HL-60 (cell line): ENCODE measurements at regions not wholly inside any gene's neighbourhood (a gene's known extent, or its start where the extent isn't known, plus 50 kb on each side); places are given as distances from the start of the nearest gene placed in this dataset.
"Not testable (repeated sequence)": the region's sequence is repeated elsewhere in the genome, so short reads cannot be mapped to it uniquely, and the experiment has no call there.

Source experiments
- DNase-seq, 2 experiments: peaks; one replicate each; pipeline ENCODE4 v3.0.0-alpha.2; 2010 to 2020; ENCODE audit warnings: low read depth in 1 of 2, low spot score in 1 of 2
- H3K27ac ChIP-seq: fragments of 250-450 bp; sonication (Bioruptor Pico); replicated peaks from 2 replicates; pipeline ENCODE4 v1.5.1; 2020; ENCODE audit warnings: mild to moderate bottlenecking, moderate library complexity
- H3K27me3 ChIP-seq: fragments of 250-450 bp; sonication (Bioruptor Pico); 2 replicates; pipeline ENCODE4 v1.5.1; 2021; ENCODE audit warnings: mild to moderate bottlenecking, moderate library complexity; ENCODE audit not compliant: insufficient read depth, poor library complexity, severe bottlenecking
- H3K4me3 ChIP-seq: replicated peaks from 2 replicates; pipeline ENCODE4 v1.5.1; 2011; ENCODE audit warnings: mild to moderate bottlenecking, control low read depth, low read length; ENCODE audit not compliant: insufficient read depth
- CTCF ChIP-seq: IDR thresholded peaks from one replicate; pipeline ENCODE4 v1.5.1; 2011; ENCODE audit warnings: low read length, control low read depth, inconsistent platforms; ENCODE audit not compliant: insufficient read depth
- GABPA ChIP-seq: IDR thresholded peaks from 2 replicates; pipeline ENCODE4 v1.6.1; 2012; ENCODE audit warnings: low read depth
- POLR2AphosphoS5 ChIP-seq: IDR thresholded peaks from 2 replicates; pipeline ENCODE4 v1.6.1; 2012; ENCODE audit warnings: low read depth
- SPI1 ChIP-seq: IDR thresholded peaks from 2 replicates; pipeline ENCODE4 v1.6.1; 2012; ENCODE audit warnings: low read depth, mild to moderate bottlenecking, borderline replicate concordance
- TF ChIP-seq, protein P1 (sequence below): IDR thresholded peaks from 2 replicates; pipeline ENCODE4 v1.6.1; 2012; ENCODE audit warnings: low read depth; ENCODE audit not compliant: insufficient replicate concordance

DNA sequence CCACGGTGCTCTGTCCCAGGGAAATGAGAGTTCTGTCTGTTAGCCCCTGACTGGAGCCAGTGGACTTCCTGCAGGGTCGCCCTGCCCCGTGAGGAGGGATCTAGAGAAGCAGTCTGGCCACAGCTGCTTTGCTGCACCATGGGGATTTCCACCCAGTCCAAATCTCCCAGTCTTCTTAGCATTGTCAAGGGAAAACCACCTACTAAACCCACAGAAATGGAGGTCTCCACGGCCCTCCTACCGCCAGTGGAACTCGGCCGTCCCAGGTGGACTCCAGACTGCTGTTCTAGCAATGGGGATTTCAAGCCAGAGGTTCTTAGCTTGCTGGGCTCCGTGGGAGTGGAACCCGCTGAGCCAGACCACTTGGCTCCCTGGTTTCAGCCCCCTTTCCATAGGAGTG is 133.3 kb upstream of the PCDH7 start:
- H3K27me3 ChIP-seq: no peaks in the 10 kb centered on the region
- TF ChIP-seq POLR2AphosphoS5 (no peak), CTCF (no peak), SPI1 (no peak), GABPA (no peak)
- TF ChIP-seq, protein P1, sequence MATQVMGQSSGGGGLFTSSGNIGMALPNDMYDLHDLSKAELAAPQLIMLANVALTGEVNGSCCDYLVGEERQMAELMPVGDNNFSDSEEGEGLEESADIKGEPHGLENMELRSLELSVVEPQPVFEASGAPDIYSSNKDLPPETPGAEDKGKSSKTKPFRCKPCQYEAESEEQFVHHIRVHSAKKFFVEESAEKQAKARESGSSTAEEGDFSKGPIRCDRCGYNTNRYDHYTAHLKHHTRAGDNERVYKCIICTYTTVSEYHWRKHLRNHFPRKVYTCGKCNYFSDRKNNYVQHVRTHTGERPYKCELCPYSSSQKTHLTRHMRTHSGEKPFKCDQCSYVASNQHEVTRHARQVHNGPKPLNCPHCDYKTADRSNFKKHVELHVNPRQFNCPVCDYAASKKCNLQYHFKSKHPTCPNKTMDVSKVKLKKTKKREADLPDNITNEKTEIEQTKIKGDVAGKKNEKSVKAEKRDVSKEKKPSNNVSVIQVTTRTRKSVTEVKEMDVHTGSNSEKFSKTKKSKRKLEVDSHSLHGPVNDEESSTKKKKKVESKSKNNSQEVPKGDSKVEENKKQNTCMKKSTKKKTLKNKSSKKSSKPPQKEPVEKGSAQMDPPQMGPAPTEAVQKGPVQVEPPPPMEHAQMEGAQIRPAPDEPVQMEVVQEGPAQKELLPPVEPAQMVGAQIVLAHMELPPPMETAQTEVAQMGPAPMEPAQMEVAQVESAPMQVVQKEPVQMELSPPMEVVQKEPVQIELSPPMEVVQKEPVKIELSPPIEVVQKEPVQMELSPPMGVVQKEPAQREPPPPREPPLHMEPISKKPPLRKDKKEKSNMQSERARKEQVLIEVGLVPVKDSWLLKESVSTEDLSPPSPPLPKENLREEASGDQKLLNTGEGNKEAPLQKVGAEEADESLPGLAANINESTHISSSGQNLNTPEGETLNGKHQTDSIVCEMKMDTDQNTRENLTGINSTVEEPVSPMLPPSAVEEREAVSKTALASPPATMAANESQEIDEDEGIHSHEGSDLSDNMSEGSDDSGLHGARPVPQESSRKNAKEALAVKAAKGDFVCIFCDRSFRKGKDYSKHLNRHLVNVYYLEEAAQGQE: no peak
- DNase-seq: no peak
- no peak overlapping the region for H3K4me3 ChIP-seq
- no peak overlapping the region for H3K27ac ChIP-seq

GRCh38 chr4:30589669-30590068 is 130.5 kb upstream of the PCDH7 start:
- not testable (repeated sequence) for H3K4me3 ChIP-seq, H3K27ac ChIP-seq, DNase-seq, H3K27me3 ChIP-seq

- H3K27me3 ChIP-seq: no peaks in the 10 kb centered on the region
- H3K4me3 ChIP-seq: no peak overlapping the region
- TF ChIP-seq SPI1 (no peak), POLR2AphosphoS5 (no peak), GABPA (no peak), CTCF (no peak)
- TF ChIP-seq, protein P1: no peak
- H3K27ac ChIP-seq: no peak overlapping the region
- DNase-seq: no peak
Observed at GRCh38 chr4:30600246-30601017, 119.7 kb upstream of the PCDH7 start.

- Histone ChIP-seq H3K27me3 (no peaks in the 10 kb centered on the region), H3K27ac (no peak overlapping the region), H3K4me3 (no peak overlapping the region)
- no peak for TF ChIP-seq SPI1
- no peak for DNase-seq
Observed at GRCh38 chr4:30601070-30601865, 118.9 kb upstream of the PCDH7 start.
